MCF 10A (cell line): ENCODE measurements at regions not wholly inside any gene's neighbourhood (a gene's known extent, or its start where the extent isn't known, plus 50 kb on each side); places are given as distances from the start of the nearest gene placed in this dataset.

Experiments used
- BruUV-seq: library from RNA; stranded (reverse); fragments of 400-500 nt; replicated peaks from 2 replicates; lab custom pipeline; 2021; lab: Mats Ljungman, UMichigan
- CTCF ChIA-PET: fragments of 300-600 bp; sonication (Branson Sonifier 250); formaldehyde crosslinking; extraction: SDS; loops from one replicate; lab custom pipeline; 2021; ENCODE audit warnings: antibody characterized with exemption, inconsistent platforms; lab: Yijun Ruan, JAX
- POLR2A ChIA-PET: fragments of 300-600, 350-650 bp; sonication (Branson Sonifier 250); formaldehyde crosslinking; extraction: SDS; loops from one replicate; lab custom pipeline; 2020; ENCODE audit warnings: antibody characterized with exemption, inconsistent platforms; lab: Yijun Ruan, JAX
- DNase-seq: peaks from one replicate; pipeline ENCODE4 v3.0.0-alpha.2; 2018; ENCODE audit not compliant: unreplicated experiment
- H3K27ac Mint-ChIP-seq: one replicate; pipeline ENCODE4 v1.8.0; 2022; ENCODE audit warnings: mild to moderate bottlenecking, low read depth, mixed read lengths; ENCODE audit not compliant: unreplicated experiment
- H3K27me3 Mint-ChIP-seq: one replicate; pipeline ENCODE4 v1.8.0; 2022; ENCODE audit warnings: mixed read lengths; ENCODE audit not compliant: insufficient read depth, unreplicated experiment
- H3K36me3 Mint-ChIP-seq: one replicate; pipeline ENCODE4 v1.8.0; 2022; ENCODE audit warnings: mild to moderate bottlenecking, moderate library complexity, mixed read lengths; ENCODE audit not compliant: insufficient read depth, unreplicated experiment
- H3K4me1 Mint-ChIP-seq: one replicate; pipeline ENCODE4 v1.8.0; 2022; ENCODE audit warnings: mixed read lengths; ENCODE audit not compliant: insufficient read depth, unreplicated experiment
- H3K4me3 Mint-ChIP-seq: one replicate; pipeline ENCODE4 v1.8.0; 2022; ENCODE audit warnings: mild to moderate bottlenecking, moderate library complexity, mixed read lengths; ENCODE audit not compliant: unreplicated experiment
- H3K9me3 Mint-ChIP-seq: one replicate; pipeline ENCODE4 v1.8.0; 2022; ENCODE audit warnings: mixed read lengths; ENCODE audit not compliant: unreplicated experiment
- CTCF ChIP-seq: fragments of 200-600 bp; IDR thresholded peaks from one replicate; pipeline ENCODE4 v1.8.0; 2022; ENCODE audit warnings: antibody characterized with exemption, mild to moderate bottlenecking; ENCODE audit not compliant: unreplicated experiment
- intact Hi-C: fragments of 100-400 bp; cut with micrococcal nuclease; formaldehyde crosslinking; loops from 2 replicates; pipeline ENCODE4 v1.14.1; 2022

- H3K4me3 Mint-ChIP-seq, result no peak overlapping the region
- DNase-seq, result peak; percentile 3
Observed at GRCh38 chr4:79651456-79651855, 243.4 kb upstream of the GK2 start.

GRCh38 chr4:79650794-79651431, 242.9 kb upstream of the GK2 start:
- CTCF ChIA-PET, result interaction anchor here (0.7 kb wide), 2 partner anchors 17 to 1894 kb away, joined by 3 read pairs; no protein-coding TSS in a partner anchor
- DNase-seq, result peak; percentile 52
- POLR2A ChIA-PET, result no interaction called here

More at GRCh38 chr4:79651456-79651855, 243.4 kb upstream of the GK2 start:
- Mint-ChIP-seq H3K9me3 (no peaks in the 10 kb centered on the region), H3K27ac (no peak overlapping the region), H3K4me1 (peaks cover 5% of the 10 kb centered on the region), H3K27me3 (no peaks in the 10 kb centered on the region), H3K36me3 (no peaks in the 10 kb centered on the region)
- ChIA-PET CTCF (no interaction called here), POLR2A (interaction anchor here (0.5 kb wide), 1 partner anchor 11 kb away, joined by 3 read pairs; no protein-coding TSS in a partner anchor)
- BruUV-seq, result no TSS peak
- TF ChIP-seq CTCF, result no peak
- intact Hi-C loops, result no loop called here

GRCh38 chr4:79650217-79650616, 242.2 kb upstream of the GK2 start:
- Mint-ChIP-seq H3K9me3 (no peaks in the 10 kb centered on the region), H3K4me1 (peaks cover 5% of the 10 kb centered on the region), H3K27me3 (no peaks in the 10 kb centered on the region), H3K27ac (no peak overlapping the region), H3K36me3 (no peaks in the 10 kb centered on the region), H3K4me3 (no peak overlapping the region)
- ChIA-PET CTCF (interaction anchor here (0.7 kb wide), 2 partner anchors 16 to 1894 kb away, joined by 3 read pairs; no protein-coding TSS in a partner anchor), POLR2A (no interaction called here)
- no peak for DNase-seq
- no peak for TF ChIP-seq CTCF
- intact Hi-C loops, result no loop called here
- BruUV-seq, result no TSS peak

More at GRCh38 chr4:79650794-79651431, 242.9 kb upstream of the GK2 start:
- Mint-ChIP-seq H3K4me1 (peaks cover 5% of the 10 kb centered on the region), H3K27me3 (no peaks in the 10 kb centered on the region), H3K27ac (no peak overlapping the region), H3K9me3 (no peaks in the 10 kb centered on the region), H3K36me3 (no peaks in the 10 kb centered on the region), H3K4me3 (no peak overlapping the region)
- intact Hi-C loops, result no loop called here
- no peak for TF ChIP-seq CTCF
- no TSS peak for BruUV-seq

GRCh38 chr4:79645942-79646341, 237.9 kb upstream of the GK2 start:
- no peak overlapping the region for H3K4me3 Mint-ChIP-seq
- peaks cover 3% of the 10 kb centered on the region for H3K4me1 Mint-ChIP-seq
- no TSS peak for BruUV-seq
- no peaks in the 10 kb centered on the region for H3K36me3 Mint-ChIP-seq
- no peak for DNase-seq
- no peak for TF ChIP-seq CTCF
- H3K9me3 Mint-ChIP-seq, result no peaks in the 10 kb centered on the region
- CTCF ChIA-PET, result no interaction called here
- H3K27ac Mint-ChIP-seq, result no peak overlapping the region
- H3K27me3 Mint-ChIP-seq, result no peaks in the 10 kb centered on the region
- POLR2A ChIA-PET, result interaction anchor here (0.6 kb wide), 1 partner anchor 415 kb away, joined by 3 read pairs; no protein-coding TSS in a partner anchor
- intact Hi-C loops, result no loop called here
